Caco-2 (cell line): ENCODE measurements at regions not wholly inside any gene's neighbourhood (a gene's known extent, or its start where the extent isn't known, plus 50 kb on each side); places are given as distances from the start of the nearest gene placed in this dataset.

Experiments
- BruUV-seq: library from RNA; stranded (reverse); fragments of 400-500 nt; replicated peaks from 2 replicates; lab custom pipeline; 2021; lab: Mats Ljungman, UMichigan
- CTCF ChIA-PET: fragments of 300-600 bp; sonication (Branson Sonifier 250); formaldehyde crosslinking; loops from one replicate; lab custom pipeline; 2022; ENCODE audit warnings: antibody characterized with exemption; lab: Charles Lee
- POLR2A ChIA-PET: fragments of 300-600 bp; sonication (Branson Sonifier 250); formaldehyde crosslinking; loops from one replicate; lab custom pipeline; 2022; ENCODE audit warnings: antibody characterized with exemption; lab: Charles Lee
- DNase-seq, 2 experiments: peaks; one replicate each; pipeline versions ENCODE4 v3.0.0 to v3.0.0-alpha.2; 2020 to 2022
- H3K27me3 ChIP-seq: replicated peaks from 2 replicates; pipeline ENCODE4 v1.6.0; 2011; ENCODE audit warnings: low read length; ENCODE audit not compliant: control insufficient read depth, insufficient read depth
- H3K36me3 ChIP-seq: 2 replicates; pipeline ENCODE4 v1.5.1; 2011; ENCODE audit warnings: low read length; ENCODE audit not compliant: control insufficient read depth, insufficient read depth
- H3K4me1 ChIP-seq: fragments of 250-450 bp; sonication (Bioruptor Pico); 2 replicates; pipeline ENCODE4 v1.5.1; 2020; ENCODE audit warnings: mild to moderate bottlenecking
- H3K4me3 ChIP-seq: 2 replicates; pipeline ENCODE4 v1.5.1; 2011; ENCODE audit warnings: low read depth, mild to moderate bottlenecking, control low read depth, low read length
- H3K9me3 ChIP-seq: fragments of 250-450 bp; sonication (Bioruptor Pico); 2 replicates; pipeline ENCODE4 v1.5.1; 2020; ENCODE audit warnings: mild to moderate bottlenecking, moderate library complexity
- H3K27ac Mint-ChIP-seq: one replicate; pipeline ENCODE4 v1.8.0; 2022; ENCODE audit warnings: mixed read lengths; ENCODE audit not compliant: unreplicated experiment
- H3K27me3 Mint-ChIP-seq: one replicate; pipeline ENCODE4 v1.8.0; 2022; ENCODE audit warnings: mixed read lengths; ENCODE audit not compliant: insufficient read depth, unreplicated experiment
- H3K36me3 Mint-ChIP-seq: one replicate; pipeline ENCODE4 v1.8.0; 2022; ENCODE audit warnings: mild to moderate bottlenecking, mixed read lengths; ENCODE audit not compliant: insufficient read depth, unreplicated experiment
- H3K4me1 Mint-ChIP-seq: one replicate; pipeline ENCODE4 v1.8.0; 2022; ENCODE audit warnings: low read depth, mixed read lengths; ENCODE audit not compliant: unreplicated experiment
- H3K4me3 Mint-ChIP-seq: one replicate; pipeline ENCODE4 v1.8.0; 2022; ENCODE audit warnings: mild to moderate bottlenecking, moderate library complexity, mixed read lengths; ENCODE audit not compliant: unreplicated experiment
- H3K9me3 Mint-ChIP-seq: one replicate; pipeline ENCODE4 v1.8.0; 2022; ENCODE audit warnings: mixed read lengths; ENCODE audit not compliant: unreplicated experiment
- intact Hi-C: fragments of 100-400 bp; cut with micrococcal nuclease; formaldehyde crosslinking; loops from one replicate; pipeline ENCODE4 v1.10.0; 2022; ENCODE audit not compliant: unreplicated experiment
- TF ChIP-seq, protein P1 (sequence below), 2 experiments: fragments of 200-600 bp in 1 of 2; IDR thresholded peaks; 1 replicate in 1 of 2; 2 replicates in 1 of 2; pipeline versions ENCODE4 v1.5.1 to v1.8.0; 2011 to 2022; ENCODE audit warnings: antibody characterized with exemption in 1 of 2, control low read depth in 1 of 2, inconsistent platforms in 1 of 2, low read depth in 1 of 2, low read length in 1 of 2, mild to moderate bottlenecking in 1 of 2, moderate library complexity in 1 of 2; ENCODE audit not compliant: insufficient read depth in 1 of 2, severe bottlenecking in 1 of 2, unreplicated experiment in 1 of 2

DNA sequence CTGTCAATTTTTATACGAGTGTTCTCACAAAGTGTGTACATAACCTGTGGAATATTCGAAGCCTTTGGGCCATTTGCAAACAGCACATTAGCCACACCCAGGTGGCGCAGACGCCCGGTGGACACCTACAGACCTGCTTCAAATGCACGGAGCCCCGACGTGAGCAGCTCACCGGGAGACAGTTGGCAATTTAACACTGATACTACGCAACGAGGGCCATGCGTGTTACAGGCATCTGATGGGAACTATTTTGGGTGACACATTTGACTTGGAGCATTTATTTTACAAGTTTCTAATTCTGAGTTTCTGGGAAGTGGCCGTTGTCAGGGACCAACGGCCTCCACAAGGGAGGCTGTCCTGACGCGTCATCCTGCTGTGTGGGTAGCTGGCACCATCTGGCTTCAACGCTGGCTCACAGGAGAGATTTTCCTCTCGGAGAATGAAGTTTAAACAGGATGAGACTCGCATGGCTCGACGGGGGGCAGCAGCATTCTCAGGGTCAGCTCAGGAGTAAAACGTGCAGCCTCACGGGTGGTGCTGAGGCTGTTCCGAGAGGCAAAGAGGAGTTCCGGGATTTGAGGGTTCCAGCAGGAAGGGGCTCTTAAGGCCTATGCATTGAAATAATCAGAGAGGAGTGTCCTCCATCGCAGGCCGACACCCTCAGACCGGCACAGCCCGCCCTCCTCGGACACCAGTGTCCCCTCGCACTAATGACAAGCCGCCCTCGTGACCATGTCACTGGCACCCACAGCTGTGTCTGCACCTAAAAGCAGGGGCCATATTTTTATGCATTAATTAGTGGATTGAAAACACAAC, 207.4 kb downstream of the DLL1 start:
- ChIA-PET CTCF (no interaction called here), POLR2A (no interaction called here)
- H3K4me3 ChIP-seq, result no peak overlapping the region
- Mint-ChIP-seq H3K27ac (no peak overlapping the region), H3K36me3 (peaks cover 6% of the 10 kb centered on the region), H3K4me1 (peaks cover 11% of the 10 kb centered on the region), H3K9me3 (peaks cover 12% of the 10 kb centered on the region), H3K4me3 (no peak overlapping the region), H3K27me3 (no peaks in the 10 kb centered on the region)
- H3K9me3 ChIP-seq, result no peaks in the 10 kb centered on the region
- H3K27me3 ChIP-seq, result no peaks in the 10 kb centered on the region
- intact Hi-C loops, result no loop called here
- TF ChIP-seq, protein P1, sequence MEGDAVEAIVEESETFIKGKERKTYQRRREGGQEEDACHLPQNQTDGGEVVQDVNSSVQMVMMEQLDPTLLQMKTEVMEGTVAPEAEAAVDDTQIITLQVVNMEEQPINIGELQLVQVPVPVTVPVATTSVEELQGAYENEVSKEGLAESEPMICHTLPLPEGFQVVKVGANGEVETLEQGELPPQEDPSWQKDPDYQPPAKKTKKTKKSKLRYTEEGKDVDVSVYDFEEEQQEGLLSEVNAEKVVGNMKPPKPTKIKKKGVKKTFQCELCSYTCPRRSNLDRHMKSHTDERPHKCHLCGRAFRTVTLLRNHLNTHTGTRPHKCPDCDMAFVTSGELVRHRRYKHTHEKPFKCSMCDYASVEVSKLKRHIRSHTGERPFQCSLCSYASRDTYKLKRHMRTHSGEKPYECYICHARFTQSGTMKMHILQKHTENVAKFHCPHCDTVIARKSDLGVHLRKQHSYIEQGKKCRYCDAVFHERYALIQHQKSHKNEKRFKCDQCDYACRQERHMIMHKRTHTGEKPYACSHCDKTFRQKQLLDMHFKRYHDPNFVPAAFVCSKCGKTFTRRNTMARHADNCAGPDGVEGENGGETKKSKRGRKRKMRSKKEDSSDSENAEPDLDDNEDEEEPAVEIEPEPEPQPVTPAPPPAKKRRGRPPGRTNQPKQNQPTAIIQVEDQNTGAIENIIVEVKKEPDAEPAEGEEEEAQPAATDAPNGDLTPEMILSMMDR (IDR thresholded peaks at IDR 0.05; ENCODE audit: insufficient read depth in 1 of 2, low read depth in 1 of 2, low read length in 1 of 2, severe bottlenecking in 1 of 2, unreplicated experiment in 1 of 2), result no peak
- H3K4me1 ChIP-seq, result no peaks in the 10 kb centered on the region
- no peaks in the 10 kb centered on the region for H3K36me3 ChIP-seq
- no TSS peak for BruUV-seq
- DNase-seq, result peak in 1 of 2 experiments; percentile 21

DNA sequence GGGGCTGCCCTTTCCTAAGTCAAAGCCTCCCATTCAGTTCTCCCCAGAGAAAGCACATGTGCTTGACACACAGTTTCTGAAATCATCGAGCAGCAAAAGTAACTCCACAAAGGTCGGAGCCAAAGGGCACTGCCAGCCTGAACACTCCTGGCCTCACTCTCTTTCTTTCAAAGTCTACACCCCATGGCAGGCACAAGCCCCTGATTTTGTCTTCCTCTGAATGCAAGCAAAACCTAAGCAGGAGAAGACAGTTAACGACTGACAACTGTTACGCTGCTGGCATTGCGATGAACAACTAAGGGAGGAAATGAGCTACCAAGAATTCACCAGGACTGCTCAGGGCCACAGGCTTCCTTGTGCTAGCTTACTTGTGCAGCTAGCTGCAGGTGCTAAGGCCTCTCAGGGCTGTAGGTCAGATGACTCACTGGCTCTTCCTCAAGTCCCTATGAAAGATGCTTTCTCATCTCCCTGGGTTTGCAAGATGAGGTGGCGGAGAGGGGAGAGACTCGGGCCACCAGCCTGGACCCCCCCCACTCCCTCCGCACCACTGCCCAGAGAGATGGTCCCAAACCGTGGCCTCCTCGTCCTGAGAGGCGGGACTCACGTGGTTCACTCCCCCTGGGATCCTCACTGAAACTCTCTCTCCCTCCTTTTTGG, 208.2 kb downstream of the DLL1 start:
- CTCF ChIA-PET, result no interaction called here
- BruUV-seq, result no TSS peak
- TF ChIP-seq, protein P1 (IDR thresholded peaks at IDR 0.05; ENCODE audit: insufficient read depth in 1 of 2, low read depth in 1 of 2, low read length in 1 of 2, severe bottlenecking in 1 of 2, unreplicated experiment in 1 of 2), result no peak
- H3K36me3 Mint-ChIP-seq, result no peaks in the 10 kb centered on the region
- intact Hi-C loops, result no loop called here
- H3K4me3 ChIP-seq, result no peak overlapping the region
- H3K36me3 ChIP-seq, result no peaks in the 10 kb centered on the region
- no peaks in the 10 kb centered on the region for H3K9me3 ChIP-seq
- peak in 1 of 2 experiments; percentile 26 for DNase-seq
- no peaks in the 10 kb centered on the region for H3K4me1 ChIP-seq
- POLR2A ChIA-PET, result no interaction called here
- H3K27ac Mint-ChIP-seq, result no peak overlapping the region
- H3K9me3 Mint-ChIP-seq, result peaks cover 12% of the 10 kb centered on the region
- H3K4me1 Mint-ChIP-seq, result peaks cover 11% of the 10 kb centered on the region
- no peak overlapping the region for H3K4me3 Mint-ChIP-seq
- no peaks in the 10 kb centered on the region for H3K27me3 Mint-ChIP-seq
- H3K27me3 ChIP-seq, result no peaks in the 10 kb centered on the region

- H3K27me3 ChIP-seq, result no peaks in the 10 kb centered on the region
- POLR2A ChIA-PET, result no interaction called here
Observed at GRCh38 chr6:170082067-170082466, 208.8 kb downstream of the DLL1 start.

More at GRCh38 chr6:170082067-170082466, 208.8 kb downstream of the DLL1 start:
- Histone ChIP-seq H3K9me3 (no peaks in the 10 kb centered on the region), H3K4me1 (no peaks in the 10 kb centered on the region), H3K4me3 (no peak overlapping the region), H3K36me3 (no peaks in the 10 kb centered on the region)
- TF ChIP-seq, protein P1 (IDR thresholded peaks at IDR 0.05; ENCODE audit: insufficient read depth in 1 of 2, low read depth in 1 of 2, low read length in 1 of 2, severe bottlenecking in 1 of 2, unreplicated experiment in 1 of 2), result no peak
- H3K36me3 Mint-ChIP-seq, result no peaks in the 10 kb centered on the region
- H3K9me3 Mint-ChIP-seq, result peaks cover 12% of the 10 kb centered on the region
- CTCF ChIA-PET, result no interaction called here
- peak in 1 of 2 experiments; percentile 11 for DNase-seq
- H3K4me1 Mint-ChIP-seq, result peaks cover 11% of the 10 kb centered on the region
- H3K27me3 Mint-ChIP-seq, result no peaks in the 10 kb centered on the region
- no peak overlapping the region for H3K4me3 Mint-ChIP-seq
- BruUV-seq, result no TSS peak
- intact Hi-C loops, result no loop called here
- H3K27ac Mint-ChIP-seq, result no peak overlapping the region
